GM12874 (cell line): ENCODE measurements at regions not wholly inside any gene's neighbourhood (a gene's known extent, or its start where the extent isn't known, plus 50 kb on each side); places are given as distances from the start of the nearest gene placed in this dataset.

Experiments used
- TF ChIP-seq, protein P1 (sequence below): IDR thresholded peaks from 2 replicates; pipeline ENCODE4 v1.5.1; 2011; ENCODE audit warnings: low read depth, mild to moderate bottlenecking, control low read depth, low read length, moderate library complexity; ENCODE audit not compliant: insufficient read depth

GRCh38 chrX:94600077-94600476 lies 926.1 kb downstream of the FAM133A start:
- TF ChIP-seq, protein P1, sequence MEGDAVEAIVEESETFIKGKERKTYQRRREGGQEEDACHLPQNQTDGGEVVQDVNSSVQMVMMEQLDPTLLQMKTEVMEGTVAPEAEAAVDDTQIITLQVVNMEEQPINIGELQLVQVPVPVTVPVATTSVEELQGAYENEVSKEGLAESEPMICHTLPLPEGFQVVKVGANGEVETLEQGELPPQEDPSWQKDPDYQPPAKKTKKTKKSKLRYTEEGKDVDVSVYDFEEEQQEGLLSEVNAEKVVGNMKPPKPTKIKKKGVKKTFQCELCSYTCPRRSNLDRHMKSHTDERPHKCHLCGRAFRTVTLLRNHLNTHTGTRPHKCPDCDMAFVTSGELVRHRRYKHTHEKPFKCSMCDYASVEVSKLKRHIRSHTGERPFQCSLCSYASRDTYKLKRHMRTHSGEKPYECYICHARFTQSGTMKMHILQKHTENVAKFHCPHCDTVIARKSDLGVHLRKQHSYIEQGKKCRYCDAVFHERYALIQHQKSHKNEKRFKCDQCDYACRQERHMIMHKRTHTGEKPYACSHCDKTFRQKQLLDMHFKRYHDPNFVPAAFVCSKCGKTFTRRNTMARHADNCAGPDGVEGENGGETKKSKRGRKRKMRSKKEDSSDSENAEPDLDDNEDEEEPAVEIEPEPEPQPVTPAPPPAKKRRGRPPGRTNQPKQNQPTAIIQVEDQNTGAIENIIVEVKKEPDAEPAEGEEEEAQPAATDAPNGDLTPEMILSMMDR, result no peak

- TF ChIP-seq, protein P1, result no peak
These were observed 938.1 kb downstream of the FAM133A start for GRCh38 chrX:94612140-94612539.

GRCh38 chrX:94633237-94633636 lies 959.2 kb downstream of the FAM133A start:
- TF ChIP-seq, protein P1, result no peak

DNA sequence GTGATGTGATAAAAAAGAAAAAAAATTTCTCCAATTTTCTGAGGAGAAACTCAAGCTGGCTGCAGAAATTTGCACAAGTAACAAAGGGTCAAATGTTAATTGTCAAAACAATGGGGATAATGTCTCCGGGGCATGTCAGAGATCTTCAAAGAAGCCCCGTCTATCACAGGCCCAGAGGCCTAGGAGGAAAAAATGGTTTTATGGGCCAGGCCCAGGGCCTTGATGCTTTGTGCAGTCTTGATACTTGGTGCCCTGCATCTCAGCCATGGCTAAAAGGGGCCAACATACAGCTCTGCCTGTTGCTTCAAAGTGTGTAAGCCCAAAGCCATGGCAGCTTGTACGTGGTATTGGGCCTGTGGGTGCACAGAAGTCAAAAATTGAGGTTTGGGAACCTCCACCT lies 961.0 kb downstream of the FAM133A start:
- TF ChIP-seq, protein P1, result no peak

DNA sequence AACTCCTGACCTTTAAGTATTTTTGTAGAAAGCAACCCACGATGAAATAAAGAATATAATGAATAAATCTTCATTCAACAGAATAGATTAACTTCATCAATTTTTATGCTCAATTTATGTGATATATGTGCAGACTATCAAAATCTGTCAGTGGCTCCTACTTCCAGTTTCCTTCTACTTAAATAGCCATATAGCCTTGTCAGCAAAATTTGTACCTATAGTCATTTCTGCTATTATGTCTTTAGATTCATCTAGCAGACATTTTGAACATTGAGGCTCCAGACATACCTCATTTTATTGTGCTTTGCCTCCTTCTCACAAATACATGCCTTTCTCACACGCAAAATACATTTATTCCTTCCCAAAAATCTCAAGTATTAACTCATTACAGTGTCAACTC lies 971.7 kb downstream of the FAM133A start:
- TF ChIP-seq, protein P1, result no peak

GRCh38 chrX:94655180-94655579 lies 981.2 kb downstream of the FAM133A start:
- TF ChIP-seq, protein P1, result no peak

- TF ChIP-seq, protein P1, result no peak
These were observed 988.7 kb downstream of the FAM133A start for GRCh38 chrX:94662689-94663088.

GRCh38 chrX:94676285-94676684 lies 1002.3 kb downstream of the FAM133A start:
- TF ChIP-seq, protein P1, result no peak
